GM10248 (cell line): ENCODE measurements at regions not wholly inside any gene's neighbourhood (a gene's known extent, or its start where the extent isn't known, plus 50 kb on each side); places are given as distances from the start of the nearest gene placed in this dataset.

Experiments used
- CTCF ChIA-PET: fragments of 300-600 bp; sonication (Branson Sonifier 250); formaldehyde crosslinking; extraction: SDS; loops from one replicate; lab custom pipeline; 2021; ENCODE audit warnings: antibody characterized with exemption; lab: Yijun Ruan, JAX
- POLR2A ChIA-PET: fragments of 350-650 bp; sonication (Branson Sonifier 250); formaldehyde crosslinking; extraction: SDS; loops from one replicate; lab custom pipeline; 2020; ENCODE audit warnings: antibody characterized with exemption; lab: Yijun Ruan, JAX
- DNase-seq: peaks from one replicate; pipeline ENCODE4 v3.0.0; 2012; ENCODE audit errors: extremely low spot score
- TF ChIP-seq, protein P1 (sequence below): IDR thresholded peaks from 2 replicates; pipeline ENCODE4 v1.5.1; 2012; ENCODE audit warnings: mild to moderate bottlenecking, low read depth; ENCODE audit errors: extremely low read depth, missing control alignments, control extremely low read depth

DNA sequence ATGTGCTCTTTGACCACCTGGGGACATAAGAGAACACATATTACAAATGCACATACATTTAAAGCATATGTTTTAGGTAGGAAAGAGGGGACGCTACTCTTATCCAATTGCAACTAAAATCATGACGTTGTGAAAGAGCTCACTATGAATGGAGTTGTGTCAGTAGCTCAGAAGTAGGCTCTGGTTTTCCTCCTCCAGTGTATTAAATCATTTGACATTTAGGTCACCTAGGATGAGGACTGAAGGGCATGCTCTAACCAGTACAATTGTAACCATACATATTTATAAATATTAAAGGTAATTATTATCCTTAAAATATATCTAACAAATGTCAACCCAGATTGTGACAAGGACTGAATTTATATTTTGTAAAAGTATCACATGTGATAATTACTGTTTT is 389.0 kb downstream of the KLF12 start:
- ChIA-PET CTCF (interaction anchor here (2.3 kb wide), 1 partner anchor 22 kb away, joined by 7 read pairs; no protein-coding TSS in a partner anchor), POLR2A (no interaction called here)
- TF ChIP-seq, protein P1, sequence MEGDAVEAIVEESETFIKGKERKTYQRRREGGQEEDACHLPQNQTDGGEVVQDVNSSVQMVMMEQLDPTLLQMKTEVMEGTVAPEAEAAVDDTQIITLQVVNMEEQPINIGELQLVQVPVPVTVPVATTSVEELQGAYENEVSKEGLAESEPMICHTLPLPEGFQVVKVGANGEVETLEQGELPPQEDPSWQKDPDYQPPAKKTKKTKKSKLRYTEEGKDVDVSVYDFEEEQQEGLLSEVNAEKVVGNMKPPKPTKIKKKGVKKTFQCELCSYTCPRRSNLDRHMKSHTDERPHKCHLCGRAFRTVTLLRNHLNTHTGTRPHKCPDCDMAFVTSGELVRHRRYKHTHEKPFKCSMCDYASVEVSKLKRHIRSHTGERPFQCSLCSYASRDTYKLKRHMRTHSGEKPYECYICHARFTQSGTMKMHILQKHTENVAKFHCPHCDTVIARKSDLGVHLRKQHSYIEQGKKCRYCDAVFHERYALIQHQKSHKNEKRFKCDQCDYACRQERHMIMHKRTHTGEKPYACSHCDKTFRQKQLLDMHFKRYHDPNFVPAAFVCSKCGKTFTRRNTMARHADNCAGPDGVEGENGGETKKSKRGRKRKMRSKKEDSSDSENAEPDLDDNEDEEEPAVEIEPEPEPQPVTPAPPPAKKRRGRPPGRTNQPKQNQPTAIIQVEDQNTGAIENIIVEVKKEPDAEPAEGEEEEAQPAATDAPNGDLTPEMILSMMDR = no peak

DNA sequence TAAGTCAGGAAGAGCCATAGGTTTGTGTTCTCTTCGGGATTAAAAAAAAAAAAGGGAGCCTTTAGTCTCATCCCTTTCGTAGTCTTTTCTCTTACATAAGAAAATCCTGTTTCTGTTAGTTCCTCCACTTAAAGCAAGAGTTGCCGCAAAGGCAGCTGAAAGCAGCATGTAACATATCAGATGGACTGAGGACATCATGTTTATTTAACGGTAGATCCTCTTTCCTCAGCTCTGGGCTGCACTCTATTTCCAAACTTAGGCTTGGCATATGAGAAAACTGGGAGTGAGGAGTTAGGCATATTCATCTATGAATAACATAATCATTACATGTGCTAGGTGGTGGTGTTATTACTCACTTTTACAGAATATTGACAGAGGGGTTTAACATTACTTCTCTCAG is 391.2 kb downstream of the KLF12 start:
- TF ChIP-seq, protein P1 = no peak
- ChIA-PET CTCF (interaction anchor here (1.4 kb wide), 1 partner anchor 10 kb away, joined by 5 read pairs; no protein-coding TSS in a partner anchor), POLR2A (no interaction called here)
- DNase-seq = no peak

More for the DNA sequence above, 389.0 kb downstream of the KLF12 start:
- DNase-seq = no peak

DNA sequence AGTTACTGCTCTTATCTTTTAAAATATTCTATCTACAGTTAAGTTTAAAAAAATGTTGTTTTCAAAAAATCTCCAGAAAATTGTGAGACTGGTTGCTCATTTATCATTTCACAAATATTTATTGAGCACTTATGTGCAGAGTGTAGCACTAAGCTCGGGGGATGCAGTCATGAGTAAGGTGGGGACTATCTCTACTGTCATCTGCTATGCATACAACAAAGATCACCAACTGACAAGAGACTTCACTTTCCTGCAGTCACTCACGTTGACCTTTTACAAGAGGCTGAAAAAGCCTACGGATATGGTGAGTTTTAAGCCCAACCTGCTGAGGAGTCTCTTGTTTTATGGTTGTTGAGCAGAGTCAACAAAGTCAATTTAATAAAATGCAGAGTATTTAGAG is 392.5 kb downstream of the KLF12 start:
- ChIA-PET POLR2A (no interaction called here), CTCF (interaction anchor here (0.8 to 1.7 kb wide), 6 partner anchors 8 to 41 kb away, joined by 3 to 5 read pairs (median 4); no protein-coding TSS in a partner anchor)
- DNase-seq = no peak
- TF ChIP-seq, protein P1 = no peak

DNA sequence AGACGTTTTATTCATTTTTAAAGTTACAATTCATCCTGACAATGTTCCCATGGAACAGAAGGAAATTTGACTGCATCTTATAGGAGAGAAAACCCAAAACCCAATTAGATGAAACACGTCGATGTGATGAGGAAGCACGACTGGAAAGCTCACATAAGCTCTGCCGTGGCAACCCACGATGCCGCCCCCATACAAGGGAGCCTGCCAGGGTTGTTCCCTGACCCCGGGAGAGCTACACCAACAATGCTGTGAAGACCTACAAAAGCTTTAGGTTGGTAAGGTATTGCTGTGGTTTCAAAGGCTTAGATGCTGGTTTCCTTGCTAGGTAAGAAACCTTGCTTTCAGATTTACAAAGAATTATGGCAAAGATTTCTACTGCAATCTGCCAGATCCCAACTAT is 393.1 kb downstream of the KLF12 start:
- TF ChIP-seq, protein P1 = no peak
- POLR2A ChIA-PET = no interaction called here
- CTCF ChIA-PET = interaction anchor here (1.1 to 1.7 kb wide), 4 partner anchors 8 to 40 kb away, joined by 3 to 4 read pairs (median 4); no protein-coding TSS in a partner anchor
- DNase-seq = no peak

DNA sequence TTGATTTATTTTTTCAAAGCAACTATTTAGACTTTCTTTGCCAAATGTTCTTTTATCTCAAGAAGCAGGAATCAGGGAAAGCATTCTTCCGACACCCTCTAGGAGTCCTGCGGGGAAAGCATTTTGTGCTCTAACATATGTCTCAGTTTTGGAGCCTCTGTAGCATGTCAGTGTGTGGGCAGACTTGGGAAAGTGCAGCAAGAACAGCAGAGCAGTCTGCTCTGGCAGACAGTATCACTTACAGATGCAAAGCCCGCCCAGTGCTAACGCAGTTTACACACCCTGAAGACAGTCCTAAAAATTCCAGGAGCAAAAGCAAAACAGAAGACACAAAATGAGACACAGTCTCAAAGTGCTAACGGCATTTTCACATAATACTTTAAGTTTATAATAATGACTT is 393.5 kb downstream of the KLF12 start:
- ChIA-PET POLR2A (no interaction called here), CTCF (interaction anchor here (1.1 to 1.7 kb wide), 3 partner anchors 9 to 40 kb away, joined by 3 to 4 read pairs (median 4); no protein-coding TSS in a partner anchor)
- TF ChIP-seq, protein P1 = no peak
- no peak for DNase-seq

DNA sequence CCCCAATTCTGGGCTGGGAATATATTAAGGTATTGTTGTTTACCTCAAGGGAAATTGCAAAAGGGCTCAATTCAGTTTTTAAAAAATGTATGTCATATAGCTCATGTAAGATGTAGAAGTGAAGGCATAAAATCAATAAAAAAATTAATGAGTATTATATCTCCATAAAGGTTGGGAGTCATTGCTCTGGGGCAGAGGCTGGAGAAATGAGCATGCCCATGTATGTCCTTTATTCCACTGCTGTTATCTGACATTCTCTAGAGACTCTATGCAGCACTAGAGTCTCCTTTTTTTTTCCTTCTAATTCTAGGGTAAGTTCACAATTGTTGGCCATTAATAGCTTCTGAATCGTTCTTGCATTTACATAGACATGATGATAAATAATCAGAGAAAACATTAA is 394.8 kb downstream of the KLF12 start:
- no peak for DNase-seq
- ChIA-PET CTCF (interaction anchor here (1.2 kb wide), 3 partner anchors 9 to 28 kb away, joined by 3 to 4 read pairs (median 3); no protein-coding TSS in a partner anchor), POLR2A (no interaction called here)
- TF ChIP-seq, protein P1 = no peak
